ENCODE measurements at regions not wholly inside any gene's neighbourhood (a gene's known extent, or its start where the extent isn't known, plus 50 kb on each side); places are given as distances from the start of the nearest gene placed in this dataset.
A peak's percentile ranks its signal among the peaks of the same experiment; 100 is the strongest.

GRCh38 chr6:121653624-121654008 lies 218.2 kb downstream of the GJA1 start:
- Histone ChIP-seq H3K4me2 (peak overlapping the region; percentile 22), H3K4me1 (peaks cover 15% of the 10 kb centered on the region), H3K9me3 (no peaks in the 10 kb centered on the region), H3K27ac (peak overlapping the region in 1 of 2 experiments; percentile 72; a peak in 3 of 6 replicates), H3K4me3 (no peak overlapping the region)
- 90% methylated on average over 11 of the region's 11 CpGs for WGBS (ENCODE audit: missing lambda C conversion rate)
- ATAC-seq (no peak), DNase-seq (ENCODE audit: low read depth in 1 of 2, low spot score in 1 of 2) (no peak), FAIRE-seq (no peak)
- TF ChIP-seq ZNF302 (CRISPR knock-in tag; IDR thresholded peaks at IDR 0.05) (no peak), JUNB (IDR thresholded peaks at IDR 0.05) (no peak), CBX8 (IDR thresholded peaks at IDR 0.05) (no peak), RAD21 (conservative IDR thresholded peaks at IDR 0.05 in 1 of 2, IDR thresholded peaks at IDR 0.05 in 1 of 2) (no peak), HMGXB4 (CRISPR knock-in tag; IDR thresholded peaks at IDR 0.05; ENCODE audit: borderline replicate concordance) (no peak), EHMT2 (IDR thresholded peaks at IDR 0.05; ENCODE audit: low read depth) (no peak), FOSB (CRISPR knock-in tag; IDR thresholded peaks at IDR 0.05) (no peak), HES2 (IDR thresholded peaks at IDR 0.05) (no peak), REST (IDR thresholded peaks at IDR 0.05) (no peak)
- ChIA-PET POLR2A (no interaction called here), CTCF (no interaction called here)

GRCh38 chr6:121657972-121658371 lies 222.5 kb downstream of the GJA1 start:
- no peak for DNase-seq (ENCODE audit: low read depth in 1 of 2, low spot score in 1 of 2)
- no peak for FAIRE-seq
- H3K27ac ChIP-seq: no peak overlapping the region
- H3K4me2 ChIP-seq: no peak overlapping the region
- peaks cover 11% of the 10 kb centered on the region for H3K4me1 ChIP-seq
- H3K9me3 ChIP-seq: no peaks in the 10 kb centered on the region
- TF ChIP-seq BHLHE40 (IDR thresholded peaks at IDR 0.05; ENCODE audit: low read depth, low read length) (no peak), RAD21 (conservative IDR thresholded peaks at IDR 0.05 in 1 of 2, IDR thresholded peaks at IDR 0.05 in 1 of 2) (no peak), NR3C1 (IDR thresholded peaks at IDR 0.05) (no peak), KDM1A (IDR thresholded peaks at IDR 0.05; ENCODE audit: low read depth) (no peak), ESRRA (IDR thresholded peaks at IDR 0.05; ENCODE audit: borderline replicate concordance, low read length) (no peak)
- POLR2A ChIA-PET: no interaction called here
- H3K4me3 ChIP-seq: no peak overlapping the region
- CTCF ChIA-PET: no interaction called here
- no peak for ATAC-seq

- ATAC-seq (no peak), FAIRE-seq (no peak), DNase-seq (ENCODE audit: low read depth in 1 of 2, low spot score in 1 of 2) (no peak)
- Histone ChIP-seq H3K4me2 (no peak overlapping the region), H3K4me1 (0 out of 3 replicates have a peak, but pooled peaks cover 8% of the 10 kb centered on the region), H3K9me3 (no peaks in the 10 kb centered on the region), H3K27ac (no peak overlapping the region), H3K4me3 (no peak overlapping the region)
- CTCF ChIA-PET: no interaction called here
- POLR2A ChIA-PET: no interaction called here
- WGBS (ENCODE audit: missing lambda C conversion rate): 68% methylated on average over 3 of the region's 3 CpGs
- TF ChIP-seq EHF (CRISPR knock-in tag; IDR thresholded peaks at IDR 0.05) (no peak), CHD2 (IDR thresholded peaks at IDR 0.05; ENCODE audit: low read length, partially characterized antibody) (no peak), KDM1A (IDR thresholded peaks at IDR 0.05; ENCODE audit: low read depth) (no peak), MYC (IDR thresholded peaks at IDR 0.05; ENCODE audit: borderline replicate concordance, low read length) (no peak), NPAS2 (CRISPR knock-in tag; IDR thresholded peaks at IDR 0.05; ENCODE audit: borderline replicate concordance) (no peak), ATOH8 (CRISPR knock-in tag; IDR thresholded peaks at IDR 0.05; ENCODE audit: low read depth) (no peak), EHMT2 (IDR thresholded peaks at IDR 0.05; ENCODE audit: low read depth) (no peak), HOXA7 (CRISPR knock-in tag; IDR thresholded peaks at IDR 0.05) (no peak), BCL3 (IDR thresholded peaks at IDR 0.05) (no peak), SREBF2 (IDR thresholded peaks at IDR 0.05) (no peak), POLR2A (IDR thresholded peaks at IDR 0.05; ENCODE audit: low read length) (no peak), GATA3 (IDR thresholded peaks at IDR 0.05; ENCODE audit: borderline replicate concordance) (no peak), NFE2L2 (conservative IDR thresholded peaks at IDR 0.05; ENCODE audit: low read length) (no peak), HMGXB4 (CRISPR knock-in tag; IDR thresholded peaks at IDR 0.05; ENCODE audit: borderline replicate concordance) (no peak), ZSCAN20 (CRISPR knock-in tag; IDR thresholded peaks at IDR 0.05) (no peak), ESRRA (IDR thresholded peaks at IDR 0.05; ENCODE audit: borderline replicate concordance, low read length) (no peak), NR3C1 (IDR thresholded peaks at IDR 0.05) (no peak), RAD21 (conservative IDR thresholded peaks at IDR 0.05 in 1 of 2, IDR thresholded peaks at IDR 0.05 in 1 of 2) (no peak)
Observed at GRCh38 chr6:121660277-121660676, 224.8 kb downstream of the GJA1 start.

Measured in A549 (cell line).